ENCODE measurements at regions not wholly inside any gene's neighbourhood (a gene's known extent, or its start where the extent isn't known, plus 50 kb on each side); places are given as distances from the start of the nearest gene placed in this dataset.
"Not testable (repeated sequence)": the region's sequence is repeated elsewhere in the genome, so short reads cannot be mapped to it uniquely, and the experiment has no call there.

DNA sequence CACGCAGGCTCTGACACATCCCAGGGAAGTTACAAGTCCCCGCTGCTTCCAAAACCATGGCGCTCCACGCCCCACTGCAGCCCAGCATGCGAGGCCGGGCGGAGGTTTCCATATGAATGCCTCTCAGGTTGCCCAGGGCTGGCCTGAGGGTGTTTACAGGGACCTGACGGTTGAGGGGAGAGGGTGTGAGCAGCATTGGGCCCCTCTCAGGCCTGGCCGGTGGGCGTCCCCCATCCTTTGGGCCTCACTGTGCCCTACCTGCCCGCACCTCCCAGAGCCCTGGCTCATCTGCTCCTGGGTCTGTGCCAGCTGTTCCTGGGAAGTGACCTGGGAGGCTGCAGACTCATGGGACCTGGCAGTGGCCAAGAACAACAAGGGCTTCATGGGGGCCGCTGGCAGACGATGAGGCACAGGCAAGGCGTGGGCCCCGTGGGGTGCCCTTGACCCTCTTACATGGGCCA lies 173.5 kb downstream of the C16orf95 start:
- no peak for DNase-seq

DNA sequence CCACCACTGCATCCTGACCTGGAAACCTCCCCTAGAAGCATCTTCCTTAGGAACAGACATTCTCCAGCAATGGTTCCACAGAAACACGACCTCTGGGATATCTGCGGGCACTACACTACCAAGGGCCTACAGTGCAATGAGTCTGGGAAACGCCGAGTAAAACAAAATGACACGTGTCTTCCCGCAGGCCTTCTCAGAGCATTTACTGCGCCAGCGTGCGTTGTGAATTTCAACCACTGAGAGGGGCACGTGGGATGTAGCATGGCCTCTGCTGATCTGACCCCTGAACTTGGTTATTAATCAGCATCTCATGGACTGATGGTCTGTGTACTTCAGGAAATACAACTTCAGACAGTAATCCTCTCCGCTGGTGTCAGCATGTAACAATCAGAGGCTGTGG lies 173.0 kb downstream of the C16orf95 start:
- no peak for DNase-seq

DNA sequence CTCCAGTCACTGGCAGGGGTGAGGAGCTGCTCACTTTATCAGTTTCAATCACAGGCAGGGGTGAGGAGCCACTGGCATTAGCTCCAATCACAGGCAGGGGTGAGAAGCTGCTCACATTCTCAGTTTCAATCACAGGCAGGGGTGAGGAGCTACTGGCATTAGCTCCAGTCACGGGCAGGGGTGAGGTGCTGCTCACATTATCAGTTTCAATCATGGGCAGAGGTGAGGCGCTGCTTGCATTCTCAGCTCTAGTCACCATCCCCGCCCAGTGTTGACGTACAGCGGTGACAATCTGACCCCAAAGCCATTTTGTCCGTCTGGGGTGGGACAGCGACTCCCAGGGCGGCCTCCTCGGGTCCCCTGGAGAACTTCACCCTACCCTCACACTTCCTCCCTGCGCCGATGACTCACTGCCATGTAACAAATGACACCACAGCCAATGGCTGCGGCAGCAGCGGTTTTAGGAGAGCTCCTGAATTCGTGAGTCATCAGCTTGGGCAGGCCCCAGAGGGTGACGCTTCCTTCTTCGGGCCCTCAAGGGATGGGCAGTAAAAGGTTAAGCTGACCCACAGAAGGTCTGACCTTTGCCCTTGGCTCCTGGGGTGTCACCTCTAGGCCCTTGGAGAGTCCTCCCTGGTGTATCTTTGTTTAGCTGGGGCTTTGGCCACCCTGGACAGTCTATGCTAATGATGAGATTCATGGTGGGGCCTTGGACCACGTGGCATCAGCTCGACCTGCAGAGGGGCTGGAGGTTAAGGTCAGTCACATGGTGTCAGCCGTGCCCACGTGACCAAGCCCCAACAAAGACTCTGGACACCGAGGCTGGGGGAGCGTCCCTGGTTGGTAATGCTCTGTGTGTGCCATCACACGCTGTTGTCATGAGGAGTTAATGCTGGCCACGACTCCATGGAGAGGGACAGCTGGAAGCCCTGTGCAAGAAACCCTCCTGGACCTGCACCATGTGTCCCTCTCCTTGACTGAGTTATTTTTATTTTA lies 171.7 kb downstream of the C16orf95 start:
- peak; percentile 2 for DNase-seq

DNA sequence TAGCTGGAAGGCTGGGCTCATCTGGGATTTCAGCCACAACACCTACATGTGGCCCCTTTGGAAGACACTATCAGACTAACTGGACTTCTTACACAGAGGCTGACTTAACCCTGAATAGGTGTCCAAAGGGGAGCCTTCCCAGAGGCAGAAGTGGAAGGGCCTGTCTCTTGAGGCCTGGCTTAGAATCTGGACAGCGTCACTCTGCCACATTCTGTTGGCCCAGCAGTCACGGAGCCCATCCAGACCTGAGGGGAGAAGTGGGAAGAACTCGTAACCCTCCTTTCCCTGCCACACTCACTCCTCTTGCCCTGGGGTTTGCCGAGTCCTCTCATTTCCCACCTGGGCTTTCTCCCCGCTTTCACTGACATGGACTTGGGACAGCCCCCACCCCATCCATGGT lies 170.5 kb downstream of the C16orf95 start:
- DNase-seq = no peak

DNA sequence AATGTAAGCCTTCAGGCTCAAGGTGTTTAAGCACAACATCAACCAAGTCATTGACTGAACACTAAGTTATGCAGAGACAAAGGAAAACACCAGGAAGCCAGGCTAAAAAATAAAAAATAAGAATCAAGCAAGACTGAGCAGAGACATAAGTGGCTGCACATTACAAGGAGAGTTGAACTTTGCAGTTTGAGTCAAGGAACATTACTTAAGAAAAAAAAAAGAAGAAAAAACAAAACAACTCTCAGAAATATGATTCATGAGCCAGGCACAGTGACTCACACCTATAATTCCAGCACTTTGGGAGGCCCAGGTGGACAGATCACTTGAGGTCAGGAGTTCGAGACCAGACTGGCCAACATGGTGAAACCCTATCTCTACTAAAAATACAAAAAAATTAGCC lies 168.1 kb downstream of the C16orf95 start:
- no peak for DNase-seq

DNA sequence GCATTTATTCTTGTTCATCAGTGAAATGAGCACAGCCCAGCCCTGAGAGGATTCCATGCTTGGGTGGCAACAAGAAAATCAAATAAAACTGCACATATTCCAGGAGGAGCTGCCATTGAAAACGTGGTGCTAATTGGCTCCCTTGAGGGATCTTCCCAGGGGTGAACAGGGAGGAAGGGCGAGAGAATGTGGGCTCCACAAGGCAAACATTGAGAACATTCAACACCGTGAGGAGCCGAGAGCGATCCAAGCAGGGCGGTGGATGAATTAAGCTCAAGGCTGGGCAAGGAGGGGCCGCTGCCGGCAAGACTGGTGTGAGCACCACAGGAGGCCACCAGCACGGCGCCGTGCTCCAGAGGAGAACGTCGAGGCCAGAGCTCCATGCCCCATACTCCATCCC lies 166.9 kb downstream of the C16orf95 start:
- no peak for DNase-seq

DNA sequence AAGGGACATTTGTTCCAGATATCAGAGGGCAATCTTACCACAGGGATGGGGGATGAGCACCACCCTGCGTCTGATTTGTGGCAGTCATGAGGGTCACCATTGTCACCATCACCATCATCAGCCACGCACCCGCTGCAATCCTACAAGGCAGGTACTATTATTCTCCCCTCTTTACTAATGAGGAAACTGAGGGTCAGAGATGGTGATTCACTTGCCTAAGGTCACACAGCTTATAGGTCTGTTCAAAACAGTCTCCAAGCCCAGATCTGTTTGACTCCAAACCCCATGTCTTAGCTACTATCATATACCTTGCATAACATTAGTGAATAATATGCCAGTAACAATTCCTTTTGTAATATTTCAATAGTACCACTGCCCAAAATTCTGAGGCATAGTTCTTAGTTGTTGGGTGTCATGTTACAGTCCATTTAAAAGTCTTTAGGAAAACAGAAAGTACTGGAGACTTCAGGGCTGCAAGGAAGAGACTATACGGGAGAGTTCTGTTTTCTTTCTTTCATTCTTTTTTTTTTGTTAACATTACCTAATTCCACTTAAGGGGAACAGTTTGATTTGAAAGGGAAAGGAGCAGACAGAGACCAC lies 166.4 kb downstream of the C16orf95 start:
- DNase-seq = no peak

DNA sequence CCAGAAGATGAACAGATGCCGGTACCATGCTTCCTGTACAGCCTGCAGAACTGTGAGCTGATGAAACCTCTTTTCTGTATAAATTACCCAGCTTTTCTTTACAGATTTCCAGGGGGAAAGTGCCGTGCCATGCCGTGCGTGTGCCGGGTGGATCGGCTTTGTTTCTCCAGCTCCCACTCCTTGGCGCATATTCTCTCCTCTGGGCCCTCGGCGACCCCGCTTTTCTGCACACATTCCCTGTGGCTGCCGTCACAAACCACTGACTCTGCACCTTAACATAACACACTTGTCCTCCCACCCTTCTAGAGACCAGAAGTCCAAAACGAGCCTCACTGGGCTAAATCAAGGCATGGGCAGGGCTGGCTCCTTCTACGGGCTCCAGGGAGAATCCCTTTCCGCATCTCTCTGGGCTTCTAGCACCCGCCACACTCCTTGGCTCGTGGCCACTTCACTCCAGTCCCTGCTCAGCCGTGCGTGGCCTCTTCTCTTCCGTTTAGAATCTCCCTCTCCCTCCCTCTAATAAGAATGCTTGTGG lies 164.9 kb downstream of the C16orf95 start:
- DNase-seq = no peak

DNA sequence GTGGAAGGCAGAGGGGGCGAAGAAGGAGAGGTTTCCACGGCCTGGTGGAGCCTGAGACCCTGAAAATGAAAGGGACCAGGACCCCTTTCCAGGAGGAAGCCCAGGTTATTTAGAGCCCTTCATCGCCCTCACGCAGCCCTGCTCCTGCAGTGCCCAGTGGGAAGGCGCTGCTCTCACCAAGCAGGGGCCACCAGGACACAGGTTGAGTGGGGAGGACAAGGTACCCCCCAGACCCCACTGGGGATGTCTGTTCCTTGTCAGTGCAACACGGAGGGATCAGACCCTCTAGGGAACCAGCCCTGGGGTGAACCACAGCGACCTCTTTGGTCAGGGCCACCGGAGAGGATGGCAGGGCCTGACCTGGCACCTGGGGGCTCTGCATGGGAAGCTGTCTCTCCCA lies 163.9 kb downstream of the C16orf95 start:
- no peak for DNase-seq

DNA sequence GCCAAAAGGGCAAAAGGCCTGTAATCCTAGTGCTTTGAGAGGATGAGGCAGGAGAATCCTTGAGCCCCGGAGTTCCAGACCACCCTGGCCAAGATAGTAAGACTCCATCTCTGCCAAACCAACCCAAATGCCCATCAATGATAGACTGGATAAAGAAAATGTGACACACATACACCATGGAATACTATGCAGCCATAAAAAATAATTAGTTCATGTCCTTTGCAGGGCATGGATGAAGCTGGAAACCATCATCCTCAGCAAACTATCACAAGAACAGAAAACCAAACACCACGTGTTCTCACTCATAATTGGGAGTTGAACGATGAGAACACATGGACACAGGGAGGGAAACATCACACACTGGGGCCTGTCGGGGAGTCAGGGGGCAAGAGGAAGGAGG lies 161.9 kb downstream of the C16orf95 start:
- not testable (repeated sequence) for DNase-seq

DNA sequence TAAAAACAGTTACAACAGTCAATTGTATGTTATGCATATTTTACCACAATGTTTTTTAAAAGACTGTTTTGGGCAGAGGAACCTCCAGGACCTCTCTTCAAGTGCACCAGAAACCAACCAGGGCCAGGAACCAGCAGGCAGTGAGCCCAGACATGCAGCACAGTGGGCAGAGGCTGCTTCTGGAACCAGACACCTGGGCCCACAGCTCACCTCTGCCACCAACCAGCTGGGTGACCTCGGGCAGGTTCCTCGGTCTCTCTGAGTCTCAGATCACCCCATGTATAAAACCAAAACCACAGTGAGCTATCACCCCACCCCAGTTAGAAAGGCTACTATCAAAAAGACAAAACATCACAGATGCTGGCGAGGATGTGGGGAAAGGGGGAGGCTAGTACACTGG lies 161.0 kb downstream of the C16orf95 start:
- DNase-seq = no peak

DNA sequence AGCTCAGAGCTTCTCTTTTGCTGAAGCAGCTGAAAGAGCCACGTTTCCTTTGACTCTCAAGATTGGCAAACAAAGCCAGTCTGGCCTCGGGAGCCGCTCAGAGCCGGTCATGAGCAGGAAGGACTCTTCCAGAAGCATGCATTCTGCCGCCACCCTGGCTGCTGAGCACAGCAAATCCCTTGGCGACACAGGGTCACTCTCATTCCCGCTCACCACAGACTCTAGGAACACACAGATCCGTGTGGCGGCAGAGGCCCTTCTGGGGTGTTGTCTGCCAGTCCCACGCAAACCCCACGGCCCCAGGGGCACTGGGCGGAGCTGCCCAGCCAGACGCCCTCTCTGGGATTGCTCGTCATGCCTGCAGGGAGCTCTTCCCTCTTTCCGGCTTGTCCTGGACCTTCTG lies 157.0 kb downstream of the C16orf95 start:
- no peak for DNase-seq

DNA sequence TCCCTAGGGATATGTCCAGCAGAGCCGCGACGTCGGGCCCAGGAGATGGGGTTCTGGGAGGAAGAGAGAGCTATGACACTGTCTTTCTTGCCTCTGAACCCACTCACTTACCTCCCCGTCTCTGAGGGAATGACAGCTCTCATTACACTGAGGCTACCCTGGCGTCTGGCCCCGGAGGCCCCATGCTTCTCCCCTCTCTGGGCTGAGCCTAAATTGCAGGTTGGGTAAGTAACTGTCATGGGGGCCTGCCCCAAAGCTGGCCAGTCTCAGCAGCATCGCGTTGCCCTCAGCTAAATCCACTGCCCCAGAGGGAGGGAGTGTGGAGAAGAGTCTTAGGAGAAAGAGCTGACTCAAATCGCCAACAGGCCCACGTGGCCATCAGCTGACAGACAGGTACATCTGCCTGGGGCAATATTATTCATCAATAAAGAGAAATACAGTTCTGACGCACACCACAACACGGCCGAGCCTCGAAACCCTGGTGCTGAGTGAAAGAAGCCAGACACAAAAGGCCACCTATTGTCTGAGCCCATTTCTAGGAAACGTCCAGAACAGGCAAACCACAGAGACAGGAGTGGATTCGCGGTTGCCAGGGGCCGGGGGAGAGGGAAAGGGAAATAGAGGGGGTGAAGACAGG lies 156.4 kb downstream of the C16orf95 start:
- no peak for DNase-seq

DNA sequence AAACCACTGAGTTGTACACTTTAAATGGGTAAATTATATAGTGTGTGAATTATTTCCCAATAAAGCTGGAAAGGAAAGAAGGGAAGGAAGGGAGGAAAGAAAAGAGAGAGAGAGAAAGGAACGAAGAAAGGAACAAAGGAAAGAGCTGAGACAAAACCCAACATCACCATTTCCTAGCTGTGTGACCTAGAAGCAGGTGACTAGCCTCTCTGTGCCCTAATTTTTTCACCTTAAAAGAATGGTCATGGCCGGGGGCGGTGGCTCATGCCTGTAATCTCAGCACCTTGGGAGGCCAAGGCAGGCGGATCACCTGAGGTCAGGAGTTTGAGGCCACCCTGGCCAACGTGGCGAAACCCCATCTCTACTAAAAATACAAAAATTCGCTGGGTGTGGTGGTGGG lies 155.8 kb downstream of the C16orf95 start:
- DNase-seq = not testable (repeated sequence)

DNA sequence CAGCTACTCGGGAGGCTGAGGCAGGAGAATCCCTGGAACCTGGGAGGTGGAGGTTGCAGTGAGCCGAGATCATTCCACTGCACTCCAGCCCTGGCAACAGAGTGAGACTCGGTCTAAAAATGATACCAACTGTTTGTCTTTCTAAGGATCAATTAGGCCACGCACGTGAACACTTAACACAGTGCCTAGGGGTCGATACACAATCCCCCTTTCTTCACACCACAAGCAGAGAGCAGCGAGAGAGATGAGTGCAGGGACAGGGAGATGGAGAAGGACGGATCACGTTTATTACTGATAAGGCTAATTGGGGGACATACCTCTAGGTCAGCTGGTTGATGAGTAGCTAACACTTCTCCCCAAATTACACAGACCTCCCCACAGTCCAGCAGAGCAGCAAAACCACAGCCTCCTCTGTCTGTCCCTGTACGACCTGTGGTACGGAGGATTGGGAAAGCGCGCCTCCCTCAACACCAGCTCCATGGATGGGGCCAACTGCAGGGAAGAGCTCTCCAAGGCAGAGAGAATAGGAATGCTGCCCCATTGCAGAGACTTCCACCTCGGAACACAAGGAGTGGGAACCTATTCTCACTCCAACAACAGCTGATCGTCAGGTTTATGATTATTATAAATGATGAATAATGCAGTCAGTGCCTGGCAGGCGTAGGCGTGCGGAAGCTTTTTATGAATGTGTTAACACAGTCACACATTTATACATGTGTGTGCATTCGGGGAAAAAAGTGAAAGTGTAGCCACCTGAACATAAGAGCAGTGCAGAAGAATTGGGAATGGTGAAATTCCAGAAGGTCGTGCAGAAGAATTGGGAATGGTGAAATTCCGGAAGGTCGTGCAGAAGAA lies 155.1 kb downstream of the C16orf95 start:
- DNase-seq = peak; percentile 17

DNA sequence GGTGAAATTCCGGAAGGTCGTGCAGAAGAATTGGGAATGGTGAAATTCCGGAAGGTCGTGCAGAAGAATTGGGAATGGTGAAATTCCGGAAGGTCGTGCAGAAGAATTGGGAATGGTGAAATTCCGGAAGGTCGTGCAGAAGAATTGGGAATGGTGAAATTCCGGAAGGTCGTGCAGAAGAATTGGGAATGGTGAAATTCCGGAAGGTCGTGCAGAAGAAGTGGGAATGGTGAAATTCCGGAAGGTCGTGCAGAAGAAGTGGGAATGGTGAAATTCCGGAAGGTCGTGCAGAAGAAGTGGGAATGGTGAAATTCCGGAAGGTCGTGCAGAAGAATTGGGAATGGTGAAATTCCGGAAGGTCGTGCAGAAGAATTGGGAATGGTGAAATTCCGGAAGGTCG lies 154.4 kb downstream of the C16orf95 start:
- not testable (repeated sequence) for DNase-seq

DNA sequence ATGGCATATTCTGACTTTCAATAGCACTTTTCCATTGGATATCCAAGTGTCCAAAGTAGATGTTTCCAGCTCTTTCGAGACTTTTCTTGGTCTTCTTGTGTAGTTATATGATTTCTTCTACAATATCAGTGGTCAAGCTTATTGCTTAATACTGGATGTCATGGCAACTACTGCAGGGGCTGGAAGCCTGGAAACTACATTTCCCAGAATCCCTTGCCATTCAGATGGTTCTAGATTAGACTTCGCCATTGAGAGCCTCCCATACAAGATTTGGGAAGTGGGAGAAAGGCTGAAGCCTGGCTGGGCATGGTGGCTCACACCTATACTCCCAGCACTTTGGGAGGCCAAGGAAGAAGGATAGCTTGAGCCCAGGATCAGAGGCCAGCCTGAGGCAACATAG lies 153.6 kb downstream of the C16orf95 start:
- DNase-seq = no peak

DNA sequence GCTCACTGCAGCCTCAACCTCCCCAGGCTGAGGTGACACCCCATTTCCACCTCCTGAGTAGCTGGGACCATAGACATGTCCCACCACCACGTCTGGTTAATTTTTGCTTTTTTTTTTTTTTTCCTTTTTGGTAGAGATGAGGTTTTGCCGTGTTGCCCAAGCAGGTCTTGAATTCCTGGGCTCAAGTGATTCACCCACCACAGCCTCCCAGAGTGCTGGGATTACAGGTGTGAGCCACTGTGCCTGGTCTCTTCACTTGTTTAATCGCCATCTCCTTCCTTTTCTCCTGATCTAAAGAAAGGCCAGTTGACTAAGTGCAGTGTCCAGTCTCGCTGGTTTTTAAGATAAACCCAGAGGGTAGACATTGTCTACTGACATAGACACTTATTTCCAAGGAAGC lies 152.0 kb downstream of the C16orf95 start:
- no peak for DNase-seq

DNA sequence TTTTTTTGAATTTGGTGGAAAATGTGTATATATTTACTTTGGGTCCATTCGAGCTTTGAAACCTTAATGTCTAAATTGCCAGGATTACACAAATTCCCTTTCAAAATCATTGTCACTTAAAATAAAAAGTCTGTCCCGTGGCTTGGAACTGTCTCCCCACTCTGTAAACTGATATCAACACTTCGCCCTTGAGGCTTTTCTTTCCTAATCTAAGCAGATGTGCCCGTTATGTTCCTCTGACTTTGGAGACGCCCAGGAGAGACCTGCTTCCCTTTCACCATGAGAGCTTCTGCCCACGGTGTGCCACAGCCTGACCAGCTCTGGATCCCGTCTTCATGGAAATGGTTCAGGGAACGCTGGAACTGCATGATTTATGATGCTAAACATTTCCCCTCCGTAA lies 151.3 kb downstream of the C16orf95 start:
- no peak for DNase-seq

DNA sequence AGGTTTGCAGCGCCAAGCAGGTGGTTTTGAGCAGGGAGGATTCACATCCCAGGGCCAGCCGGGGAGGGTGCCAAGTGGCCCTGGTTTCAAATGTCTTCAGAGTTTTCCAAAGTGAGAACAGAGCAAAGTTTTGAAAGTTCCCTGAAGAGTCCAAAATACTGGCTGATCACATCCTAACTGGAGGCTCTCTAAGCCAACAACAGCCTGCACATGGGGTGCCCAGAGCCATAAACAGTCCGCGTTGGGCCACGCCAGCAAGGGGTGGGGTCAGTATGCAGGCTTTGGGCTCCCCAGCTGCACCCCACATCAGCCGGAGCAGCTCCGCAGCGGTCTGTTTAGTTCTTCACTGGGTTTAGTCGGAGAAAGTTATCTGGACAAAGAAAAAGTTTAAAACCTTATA lies 150.9 kb downstream of the C16orf95 start:
- DNase-seq = no peak

DNA sequence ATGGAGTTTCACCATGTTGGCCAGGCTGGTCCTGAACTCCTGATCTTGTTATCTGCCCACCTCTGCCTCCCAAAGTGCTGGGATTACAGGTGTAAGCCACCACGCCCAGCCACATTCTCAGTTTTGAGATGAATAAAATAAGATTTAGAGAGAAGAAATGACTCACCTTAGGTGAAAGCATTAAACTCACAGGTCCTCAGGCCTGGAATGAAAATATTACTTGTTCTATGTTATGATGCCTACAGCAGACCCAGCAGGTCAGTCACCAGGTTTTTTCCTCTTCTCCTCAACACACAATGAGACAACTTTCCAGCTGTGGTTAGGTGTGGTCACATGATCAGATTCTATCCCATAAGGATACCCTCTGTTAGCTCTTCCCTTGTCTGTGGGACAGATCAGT lies 150.3 kb downstream of the C16orf95 start:
- DNase-seq = no peak

DNA sequence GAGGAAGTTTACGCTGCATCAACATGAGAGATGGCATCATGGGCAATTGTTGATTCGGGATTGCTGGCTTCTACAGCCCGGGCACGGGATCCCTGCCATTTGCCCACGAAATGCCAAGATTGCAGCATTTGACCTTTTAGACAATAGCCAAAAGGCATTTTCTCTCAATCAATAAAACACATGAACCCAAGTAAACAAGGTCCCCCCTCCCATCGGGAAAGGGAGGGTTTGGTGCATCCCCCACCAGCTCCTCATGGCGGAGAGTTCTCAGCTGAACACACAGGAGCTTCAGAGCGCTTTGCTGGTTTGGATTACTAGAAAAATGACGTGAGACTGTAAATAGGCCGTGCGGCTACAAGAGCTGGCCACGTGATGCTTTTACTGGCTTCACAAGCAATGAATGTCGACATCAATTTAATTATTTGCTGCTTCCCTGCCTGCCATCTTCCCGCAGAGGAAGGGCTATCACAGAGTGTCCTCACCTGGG lies 147.6 kb downstream of the C16orf95 start:
- no peak for DNase-seq

All from activated naive CD4-positive, alpha-beta T cell treated with Interleukin-2 at 50 U/mL for 16 hours (primary cell).